ENCODE measurements at regions not wholly inside any gene's neighbourhood (a gene's known extent, or its start where the extent isn't known, plus 50 kb on each side); places are given as distances from the start of the nearest gene placed in this dataset.

DNA sequence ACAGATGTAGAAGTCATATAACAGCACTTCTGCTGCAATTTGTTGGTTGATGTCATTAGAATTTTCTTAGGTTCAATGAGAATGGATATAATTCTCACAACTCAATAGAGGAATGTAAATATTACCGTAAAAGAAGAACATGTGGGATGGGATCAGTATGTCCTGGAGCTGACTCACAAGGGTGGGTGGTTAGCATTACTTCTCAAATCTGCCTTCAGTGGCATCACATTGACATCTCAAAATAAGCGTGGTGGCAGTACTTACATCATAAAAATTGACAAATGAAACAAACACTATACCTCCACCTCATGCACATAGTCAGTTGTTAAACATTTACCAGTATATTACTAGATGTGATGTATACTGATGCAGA is 1068.0 kb upstream of the CADM2 start:
- H3K4me3 ChIP-seq (ENCODE audit: low read depth, low read length) = no peak overlapping the region
- TF ChIP-seq CTCF (IDR thresholded peaks at IDR 0.05; ENCODE audit: insufficient read depth, low read length, poor library complexity, severe bottlenecking) = no peak
- no peak for DNase-seq (ENCODE audit: low read depth)
- no peaks in the 10 kb centered on the region for H3K36me3 ChIP-seq (ENCODE audit: control insufficient read depth, insufficient read depth, low read length)
- no peaks in the 10 kb centered on the region for H3K27me3 ChIP-seq (ENCODE audit: control insufficient read depth, insufficient read depth, low read length)

- no peaks in the 10 kb centered on the region for H3K36me3 ChIP-seq (ENCODE audit: control insufficient read depth, insufficient read depth, low read length)
- no peaks in the 10 kb centered on the region for H3K27me3 ChIP-seq (ENCODE audit: control insufficient read depth, insufficient read depth, low read length)
- no peak for TF ChIP-seq CTCF (IDR thresholded peaks at IDR 0.05; ENCODE audit: insufficient read depth, low read length, poor library complexity, severe bottlenecking)
- H3K4me3 ChIP-seq (ENCODE audit: low read depth, low read length) = no peak overlapping the region
- no peak for DNase-seq (ENCODE audit: low read depth)
These were observed 1064.6 kb upstream of the CADM2 start for GRCh38 chr3:83894223-83894622.

- TF ChIP-seq CTCF (IDR thresholded peaks at IDR 0.05; ENCODE audit: insufficient read depth, low read length, poor library complexity, severe bottlenecking) = no peak
- Histone ChIP-seq H3K36me3 (ENCODE audit: control insufficient read depth, insufficient read depth, low read length) (no peaks in the 10 kb centered on the region), H3K27me3 (ENCODE audit: control insufficient read depth, insufficient read depth, low read length) (no peaks in the 10 kb centered on the region), H3K4me3 (ENCODE audit: low read depth, low read length) (no peak overlapping the region)
- no peak for DNase-seq (ENCODE audit: low read depth)
These were observed 1062.9 kb upstream of the CADM2 start for GRCh38 chr3:83895892-83896291.

DNA sequence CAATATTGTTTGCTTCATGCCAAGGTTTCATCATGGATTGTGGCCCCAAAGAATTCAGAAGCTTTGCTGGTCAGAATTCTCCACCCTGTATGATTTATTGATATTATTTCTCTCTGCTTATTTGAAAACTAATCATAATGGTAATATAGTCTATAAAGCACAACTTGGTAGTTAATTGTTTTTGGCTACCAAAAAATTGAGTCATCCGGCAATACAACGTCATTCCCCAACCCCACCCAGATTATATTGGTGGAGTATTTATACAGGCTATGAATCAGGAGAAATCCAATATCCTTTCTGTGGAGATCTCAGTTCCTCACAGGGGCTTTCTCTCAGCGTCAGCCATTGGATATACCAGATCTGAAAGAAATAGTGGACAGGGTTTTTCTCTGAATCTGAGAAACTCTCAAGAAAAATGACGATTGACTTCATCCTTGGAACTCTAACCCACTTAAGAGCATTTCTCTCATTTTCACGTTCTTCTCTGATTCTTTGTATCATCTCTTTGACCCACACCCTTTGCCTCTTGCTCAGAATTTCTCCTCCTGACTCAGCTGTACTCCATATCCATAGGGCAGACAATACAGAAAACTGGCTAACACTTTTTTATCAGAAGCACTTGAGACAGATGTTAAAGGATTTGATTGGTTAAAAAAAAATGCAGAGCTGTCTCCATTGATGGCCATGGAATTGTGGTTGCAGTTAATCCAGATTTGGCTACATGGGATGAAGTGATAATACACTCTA is 1055.8 kb upstream of the CADM2 start:
- no peak for TF ChIP-seq CTCF (IDR thresholded peaks at IDR 0.05; ENCODE audit: insufficient read depth, low read length, poor library complexity, severe bottlenecking)
- H3K27me3 ChIP-seq (ENCODE audit: control insufficient read depth, insufficient read depth, low read length) = no peaks in the 10 kb centered on the region
- DNase-seq (ENCODE audit: low read depth) = no peak
- no peak overlapping the region for H3K4me3 ChIP-seq (ENCODE audit: low read depth, low read length)
- H3K36me3 ChIP-seq (ENCODE audit: control insufficient read depth, insufficient read depth, low read length) = no peaks in the 10 kb centered on the region

- DNase-seq (ENCODE audit: low read depth) = no peak
- no peaks in the 10 kb centered on the region for H3K27me3 ChIP-seq (ENCODE audit: control insufficient read depth, insufficient read depth, low read length)
- no peak for TF ChIP-seq CTCF (IDR thresholded peaks at IDR 0.05; ENCODE audit: insufficient read depth, low read length, poor library complexity, severe bottlenecking)
- no peaks in the 10 kb centered on the region for H3K36me3 ChIP-seq (ENCODE audit: control insufficient read depth, insufficient read depth, low read length)
- no peak overlapping the region for H3K4me3 ChIP-seq (ENCODE audit: low read depth, low read length)
These were observed 1045.4 kb upstream of the CADM2 start for GRCh38 chr3:83913381-83913780.

- Histone ChIP-seq H3K4me3 (ENCODE audit: low read depth, low read length) (no peak overlapping the region), H3K36me3 (ENCODE audit: control insufficient read depth, insufficient read depth, low read length) (no peaks in the 10 kb centered on the region), H3K27me3 (ENCODE audit: control insufficient read depth, insufficient read depth, low read length) (no peaks in the 10 kb centered on the region)
- no peak for TF ChIP-seq CTCF (IDR thresholded peaks at IDR 0.05; ENCODE audit: insufficient read depth, low read length, poor library complexity, severe bottlenecking)
- no peak for DNase-seq (ENCODE audit: low read depth)
These were observed 1032.5 kb upstream of the CADM2 start for GRCh38 chr3:83926291-83926690.

Data from kidney epithelial cell (primary cell).